ENCODE measurements at regions not wholly inside any gene's neighbourhood (a gene's known extent, or its start where the extent isn't known, plus 50 kb on each side); places are given as distances from the start of the nearest gene placed in this dataset.

GRCh38 chr4:173835903-173836302, 305.9 kb upstream of the HAND2 start:
- no peak overlapping the region for H2AFZ ChIP-seq (ENCODE audit: low read depth, low read length)
- no peaks in the 10 kb centered on the region for H3K79me2 ChIP-seq (ENCODE audit: control insufficient read depth, insufficient read depth, low read length)
- FAIRE-seq, result peak; percentile 15
- peak; percentile 62 for ATAC-seq
- H3K9me1 ChIP-seq (ENCODE audit: control insufficient read depth, insufficient read depth, low read length), result no peaks in the 10 kb centered on the region
- no peaks in the 10 kb centered on the region for H3K4me1 ChIP-seq (replicated peaks in 1 of 2; ENCODE audit: control insufficient read depth in 2 of 2, insufficient read depth in 2 of 2, low read length in 2 of 2)
- in situ Hi-C loops (cut with MboI), result no loop called here
- no peaks in the 10 kb centered on the region for H3K9me3 ChIP-seq (replicated peaks; ENCODE audit: control insufficient read depth, insufficient read depth, low read depth, low read length)
- WGBS (ENCODE audit: insufficient coverage, low coverage, missing lambda C conversion rate), result 2% methylated on average over 4 of the region's 4 CpGs
- TF ChIP-seq CBFA2T3 (IDR thresholded peaks at IDR 0.05), result peak; percentile 73
- no peak for TF ChIP-seq JUND (IDR thresholded peaks at IDR 0.05; ENCODE audit: borderline replicate concordance, low read depth, low read length)
- TF ChIP-seq JUND (tag; IDR thresholded peaks at IDR 0.05; ENCODE audit: borderline replicate concordance, low read depth, low read length), result peak; percentile 37; the same call in 1 of the 3 replicates
- 0 out of 2 replicates have a peak, but pooled peaks have one; percentile 8 for TF ChIP-seq TAL1 (IDR thresholded peaks at IDR 0.05)
- no peak for TF ChIP-seq GABPB2 (CRISPR knock-in tag; conservative IDR thresholded peaks at IDR 0.05)
- TF ChIP-seq CBFA2T2 (conservative IDR thresholded peaks at IDR 0.05), result peak; percentile 37; the same call in 1 of the 2 replicates
- peak; percentile 11 to 14; a peak in 1 of 4 replicates for TF ChIP-seq KDM1A (IDR thresholded peaks at IDR 0.05)
- H3K9ac ChIP-seq (ENCODE audit: insufficient read depth in 1 of 2, low read depth in 2 of 2, low read length in 2 of 2), result no peak overlapping the region
- H3K4me2 ChIP-seq (ENCODE audit: insufficient read depth, low read length), result no peak overlapping the region
- no peak overlapping the region for H3K4me3 ChIP-seq
- ChIA-PET POLR2A (no interaction called here), CTCF (ENCODE audit: low intra/inter-chr PET ratio) (no interaction called here)
- H4K20me1 ChIP-seq (replicated peaks; ENCODE audit: control insufficient read depth, insufficient read depth, low read length), result no peaks in the 10 kb centered on the region
- peak in 1 of 4 experiments; percentile 47 for DNase-seq (ENCODE audit: extremely low read depth in 1 of 4, low spot score in 3 of 4)
- H3K27ac ChIP-seq (ENCODE audit: extremely low read depth, low read depth, low read length), result no peak overlapping the region
- H3K27me3 ChIP-seq (ENCODE audit: control insufficient read depth in 2 of 2, insufficient read depth in 2 of 2, low read length in 2 of 2), result no peaks in the 10 kb centered on the region
- no TSS peak for BruUV-seq (replicated peaks)
- no peaks in the 10 kb centered on the region for H3K36me3 ChIP-seq (ENCODE audit: control insufficient read depth, insufficient read depth, low read length)
- intact Hi-C loops (cut with micrococcal nuclease), result no loop called here

- no peaks in the 10 kb centered on the region for H3K79me2 ChIP-seq (ENCODE audit: control insufficient read depth, insufficient read depth, low read length)
- DNase-seq (ENCODE audit: extremely low read depth in 1 of 4, low spot score in 3 of 4), result peak in 2 of 4 experiments; percentile 5
- no peaks in the 10 kb centered on the region for H3K27me3 ChIP-seq (ENCODE audit: control insufficient read depth in 2 of 2, insufficient read depth in 2 of 2, low read length in 2 of 2)
- no TSS peak for BruUV-seq (replicated peaks)
- no peaks in the 10 kb centered on the region for H3K36me3 ChIP-seq (ENCODE audit: control insufficient read depth, insufficient read depth, low read length)
- ChIA-PET CTCF (ENCODE audit: low intra/inter-chr PET ratio) (no interaction called here), POLR2A (no interaction called here)
- H2AFZ ChIP-seq (ENCODE audit: low read depth, low read length), result no peak overlapping the region
- H3K4me1 ChIP-seq (replicated peaks in 1 of 2; ENCODE audit: control insufficient read depth in 2 of 2, insufficient read depth in 2 of 2, low read length in 2 of 2), result no peaks in the 10 kb centered on the region
- no peak overlapping the region for H3K4me2 ChIP-seq (ENCODE audit: insufficient read depth, low read length)
- H3K9me1 ChIP-seq (ENCODE audit: control insufficient read depth, insufficient read depth, low read length), result no peaks in the 10 kb centered on the region
- no peak overlapping the region for H3K27ac ChIP-seq (ENCODE audit: extremely low read depth, low read depth, low read length)
- H3K9me3 ChIP-seq (replicated peaks; ENCODE audit: control insufficient read depth, insufficient read depth, low read depth, low read length), result no peaks in the 10 kb centered on the region; the same call in 1 of the 2 replicates
- H3K9ac ChIP-seq (ENCODE audit: insufficient read depth in 1 of 2, low read depth in 2 of 2, low read length in 2 of 2), result no peak overlapping the region
- peak; percentile 67 for ATAC-seq
- H3K4me3 ChIP-seq, result no peak overlapping the region
- H4K20me1 ChIP-seq (replicated peaks; ENCODE audit: control insufficient read depth, insufficient read depth, low read length), result no peaks in the 10 kb centered on the region
- 0% methylated on average over 1 of the region's 1 CpG for whole genome bisulfite sequencing (ENCODE audit: insufficient coverage, low coverage, missing lambda C conversion rate)
- intact Hi-C loops (cut with micrococcal nuclease), result no loop called here
- in situ Hi-C loops (cut with MboI), result no loop called here
- FAIRE-seq, result no peak
- no peak for TF ChIP-seq RNF2 (IDR thresholded peaks at IDR 0.05)
- TF ChIP-seq RFX1 (IDR thresholded peaks at IDR 0.05), result no peak
- no peak for TF ChIP-seq ZC3H4 (CRISPR knock-in tag; IDR thresholded peaks at IDR 0.05; ENCODE audit: borderline replicate concordance)
- TF ChIP-seq ZNF398 (CRISPR knock-in tag; IDR thresholded peaks at IDR 0.05), result no peak
- TF ChIP-seq ILK (tag; IDR thresholded peaks at IDR 0.05; ENCODE audit: borderline replicate concordance, low read depth), result no peak
- TF ChIP-seq ZSCAN32 (CRISPR knock-in tag; IDR thresholded peaks at IDR 0.05), result no peak
- TF ChIP-seq ETS1 (conservative IDR thresholded peaks at IDR 0.05; ENCODE audit: control insufficient read depth, low read depth, low read length), result no peak
- no peak for TF ChIP-seq ZFP30 (CRISPR knock-in tag; IDR thresholded peaks at IDR 0.05; ENCODE audit: borderline replicate concordance)
- no peak for TF ChIP-seq KAT8 (IDR thresholded peaks at IDR 0.05; ENCODE audit: low read depth)
- no peak for TF ChIP-seq KLF16 (IDR thresholded peaks at IDR 0.05)
Measured at GRCh38 chr4:173834151-173834550, 304.1 kb upstream of the HAND2 start.

Measured in K562 (cell line).